ENCODE measurements at regions not wholly inside any gene's neighbourhood (a gene's known extent, or its start where the extent isn't known, plus 50 kb on each side); places are given as distances from the start of the nearest gene placed in this dataset.

DNA sequence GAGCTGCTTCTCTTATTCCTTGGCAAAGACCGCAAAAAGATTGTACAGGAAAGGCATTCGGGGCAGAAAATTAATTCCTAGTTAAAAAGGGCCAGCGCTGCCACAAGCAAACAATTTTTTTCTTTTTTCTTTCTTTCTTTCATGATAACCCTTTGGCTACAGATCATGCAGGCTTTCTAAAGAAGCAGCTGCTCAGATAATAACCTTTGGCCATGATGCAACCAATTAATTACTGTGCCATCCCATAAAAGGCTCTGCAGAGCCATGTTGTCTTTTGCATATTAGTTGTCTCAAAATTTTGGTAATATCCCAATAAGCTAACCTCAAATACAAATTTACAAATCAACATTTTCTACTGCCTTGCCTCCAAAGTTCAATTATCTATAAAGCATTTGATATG, 758.4 kb upstream of the SEMA6A start:
- Histone ChIP-seq H2AFZ (ENCODE audit: low read depth, low read length) (no peak overlapping the region), H3F3A (ENCODE audit: insufficient read depth, low read length, poor library complexity, severe bottlenecking) (no peaks in the 10 kb centered on the region), H3K9me3 (ENCODE audit: low read length) (no peaks in the 10 kb centered on the region), H3K79me2 (replicated peaks; ENCODE audit: insufficient read depth, low read length) (no peaks in the 10 kb centered on the region), H3K36me3 (ENCODE audit: insufficient read depth, low read length) (no peaks in the 10 kb centered on the region), H3K9ac (ENCODE audit: low read length) (no peak overlapping the region), H3K27me3 (ENCODE audit: insufficient read depth, low read depth, low read length) (no peaks in the 10 kb centered on the region), H3K4me2 (ENCODE audit: low read length) (no peak overlapping the region), H3K9me2 (ENCODE audit: insufficient read depth, low read length) (no peaks in the 10 kb centered on the region), H4K20me1 (ENCODE audit: insufficient read depth) (no peaks in the 10 kb centered on the region), H3K27ac (ENCODE audit: low read length) (no peak overlapping the region), H3K4me3 (ENCODE audit: low read length) (no peak overlapping the region)
- no peak for TF ChIP-seq POLR2AphosphoS5 (IDR thresholded peaks at IDR 0.05)
- TF ChIP-seq EZH2 (IDR thresholded peaks at IDR 0.05; ENCODE audit: borderline replicate concordance, insufficient read depth, low read length, poor library complexity, severe bottlenecking), result no peak
- TF ChIP-seq MXI1 (conservative IDR thresholded peaks at IDR 0.05; ENCODE audit: poor library complexity, severe bottlenecking), result no peak
- no peak for TF ChIP-seq EP300 (conservative IDR thresholded peaks at IDR 0.05; ENCODE audit: poor library complexity, severe bottlenecking)
- TF ChIP-seq TAF1 (IDR thresholded peaks at IDR 0.05; ENCODE audit: low read depth), result no peak
- TF ChIP-seq, protein P1, sequence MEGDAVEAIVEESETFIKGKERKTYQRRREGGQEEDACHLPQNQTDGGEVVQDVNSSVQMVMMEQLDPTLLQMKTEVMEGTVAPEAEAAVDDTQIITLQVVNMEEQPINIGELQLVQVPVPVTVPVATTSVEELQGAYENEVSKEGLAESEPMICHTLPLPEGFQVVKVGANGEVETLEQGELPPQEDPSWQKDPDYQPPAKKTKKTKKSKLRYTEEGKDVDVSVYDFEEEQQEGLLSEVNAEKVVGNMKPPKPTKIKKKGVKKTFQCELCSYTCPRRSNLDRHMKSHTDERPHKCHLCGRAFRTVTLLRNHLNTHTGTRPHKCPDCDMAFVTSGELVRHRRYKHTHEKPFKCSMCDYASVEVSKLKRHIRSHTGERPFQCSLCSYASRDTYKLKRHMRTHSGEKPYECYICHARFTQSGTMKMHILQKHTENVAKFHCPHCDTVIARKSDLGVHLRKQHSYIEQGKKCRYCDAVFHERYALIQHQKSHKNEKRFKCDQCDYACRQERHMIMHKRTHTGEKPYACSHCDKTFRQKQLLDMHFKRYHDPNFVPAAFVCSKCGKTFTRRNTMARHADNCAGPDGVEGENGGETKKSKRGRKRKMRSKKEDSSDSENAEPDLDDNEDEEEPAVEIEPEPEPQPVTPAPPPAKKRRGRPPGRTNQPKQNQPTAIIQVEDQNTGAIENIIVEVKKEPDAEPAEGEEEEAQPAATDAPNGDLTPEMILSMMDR (IDR thresholded peaks at IDR 0.05; ENCODE audit: poor library complexity, severe bottlenecking), result no peak
- no peak for TF ChIP-seq RAD21 (conservative IDR thresholded peaks at IDR 0.05)
- TF ChIP-seq, protein P2, sequence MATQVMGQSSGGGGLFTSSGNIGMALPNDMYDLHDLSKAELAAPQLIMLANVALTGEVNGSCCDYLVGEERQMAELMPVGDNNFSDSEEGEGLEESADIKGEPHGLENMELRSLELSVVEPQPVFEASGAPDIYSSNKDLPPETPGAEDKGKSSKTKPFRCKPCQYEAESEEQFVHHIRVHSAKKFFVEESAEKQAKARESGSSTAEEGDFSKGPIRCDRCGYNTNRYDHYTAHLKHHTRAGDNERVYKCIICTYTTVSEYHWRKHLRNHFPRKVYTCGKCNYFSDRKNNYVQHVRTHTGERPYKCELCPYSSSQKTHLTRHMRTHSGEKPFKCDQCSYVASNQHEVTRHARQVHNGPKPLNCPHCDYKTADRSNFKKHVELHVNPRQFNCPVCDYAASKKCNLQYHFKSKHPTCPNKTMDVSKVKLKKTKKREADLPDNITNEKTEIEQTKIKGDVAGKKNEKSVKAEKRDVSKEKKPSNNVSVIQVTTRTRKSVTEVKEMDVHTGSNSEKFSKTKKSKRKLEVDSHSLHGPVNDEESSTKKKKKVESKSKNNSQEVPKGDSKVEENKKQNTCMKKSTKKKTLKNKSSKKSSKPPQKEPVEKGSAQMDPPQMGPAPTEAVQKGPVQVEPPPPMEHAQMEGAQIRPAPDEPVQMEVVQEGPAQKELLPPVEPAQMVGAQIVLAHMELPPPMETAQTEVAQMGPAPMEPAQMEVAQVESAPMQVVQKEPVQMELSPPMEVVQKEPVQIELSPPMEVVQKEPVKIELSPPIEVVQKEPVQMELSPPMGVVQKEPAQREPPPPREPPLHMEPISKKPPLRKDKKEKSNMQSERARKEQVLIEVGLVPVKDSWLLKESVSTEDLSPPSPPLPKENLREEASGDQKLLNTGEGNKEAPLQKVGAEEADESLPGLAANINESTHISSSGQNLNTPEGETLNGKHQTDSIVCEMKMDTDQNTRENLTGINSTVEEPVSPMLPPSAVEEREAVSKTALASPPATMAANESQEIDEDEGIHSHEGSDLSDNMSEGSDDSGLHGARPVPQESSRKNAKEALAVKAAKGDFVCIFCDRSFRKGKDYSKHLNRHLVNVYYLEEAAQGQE (IDR thresholded peaks at IDR 0.05; ENCODE audit: borderline replicate concordance), result no peak
- no peak for TF ChIP-seq SMC3 (conservative IDR thresholded peaks at IDR 0.05; ENCODE audit: poor library complexity)

DNA sequence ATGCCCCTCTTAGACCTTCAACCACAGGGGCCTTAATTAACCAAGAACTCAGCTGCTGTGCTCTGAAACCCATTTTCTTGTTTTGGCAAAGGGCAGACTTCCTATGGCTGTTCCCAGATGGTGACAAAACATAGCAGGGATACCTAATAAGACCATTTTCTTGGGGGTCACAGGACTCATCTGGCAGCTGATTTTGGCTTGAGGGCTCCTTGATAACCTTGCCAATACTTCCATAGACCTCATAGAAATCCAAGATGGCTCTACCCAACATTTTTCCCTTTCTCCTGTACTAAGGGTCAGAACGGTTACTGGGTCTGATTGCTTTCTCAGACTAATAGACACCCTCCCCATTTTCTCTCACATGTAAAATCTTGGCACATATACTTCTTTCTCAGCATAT, 757.7 kb upstream of the SEMA6A start:
- no peaks in the 10 kb centered on the region for H3F3A ChIP-seq (ENCODE audit: insufficient read depth, low read length, poor library complexity, severe bottlenecking)
- H3K27ac ChIP-seq (ENCODE audit: low read length), result no peak overlapping the region
- H3K36me3 ChIP-seq (ENCODE audit: insufficient read depth, low read length), result no peaks in the 10 kb centered on the region
- H3K79me2 ChIP-seq (replicated peaks; ENCODE audit: insufficient read depth, low read length), result no peaks in the 10 kb centered on the region
- no peak overlapping the region for H3K4me3 ChIP-seq (ENCODE audit: low read length)
- no peak overlapping the region for H3K9ac ChIP-seq (ENCODE audit: low read length)
- H3K4me2 ChIP-seq (ENCODE audit: low read length), result no peak overlapping the region
- H3K27me3 ChIP-seq (ENCODE audit: insufficient read depth, low read depth, low read length), result no peaks in the 10 kb centered on the region
- no peaks in the 10 kb centered on the region for H4K20me1 ChIP-seq (ENCODE audit: insufficient read depth)
- H2AFZ ChIP-seq (ENCODE audit: low read depth, low read length), result no peak overlapping the region
- TF ChIP-seq SMC3 (conservative IDR thresholded peaks at IDR 0.05; ENCODE audit: poor library complexity) (no peak), MXI1 (conservative IDR thresholded peaks at IDR 0.05; ENCODE audit: poor library complexity, severe bottlenecking) (no peak), EP300 (conservative IDR thresholded peaks at IDR 0.05; ENCODE audit: poor library complexity, severe bottlenecking) (no peak), EZH2 (IDR thresholded peaks at IDR 0.05; ENCODE audit: borderline replicate concordance, insufficient read depth, low read length, poor library complexity, severe bottlenecking) (no peak), TAF1 (IDR thresholded peaks at IDR 0.05; ENCODE audit: low read depth) (no peak), POLR2AphosphoS5 (IDR thresholded peaks at IDR 0.05) (no peak), RAD21 (conservative IDR thresholded peaks at IDR 0.05) (no peak)
- TF ChIP-seq, protein P2 (IDR thresholded peaks at IDR 0.05; ENCODE audit: borderline replicate concordance), result no peak
- TF ChIP-seq, protein P1 (IDR thresholded peaks at IDR 0.05; ENCODE audit: poor library complexity, severe bottlenecking), result no peak
- H3K9me3 ChIP-seq (ENCODE audit: low read length), result no peaks in the 10 kb centered on the region
- H3K9me2 ChIP-seq (ENCODE audit: insufficient read depth, low read length), result no peaks in the 10 kb centered on the region
